MV-4-11 (cell line): ENCODE measurements at regions not wholly inside any gene's neighbourhood (a gene's known extent, or its start where the extent isn't known, plus 50 kb on each side); places are given as distances from the start of the nearest gene placed in this dataset.
"Not testable (repeated sequence)": the region's sequence is repeated elsewhere in the genome, so short reads cannot be mapped to it uniquely, and the experiment has no call there.

Experiments used
- DNase-seq: peaks from one replicate; lab custom pipeline; 2025; lab: John Stamatoyannopoulos, UW

DNA sequence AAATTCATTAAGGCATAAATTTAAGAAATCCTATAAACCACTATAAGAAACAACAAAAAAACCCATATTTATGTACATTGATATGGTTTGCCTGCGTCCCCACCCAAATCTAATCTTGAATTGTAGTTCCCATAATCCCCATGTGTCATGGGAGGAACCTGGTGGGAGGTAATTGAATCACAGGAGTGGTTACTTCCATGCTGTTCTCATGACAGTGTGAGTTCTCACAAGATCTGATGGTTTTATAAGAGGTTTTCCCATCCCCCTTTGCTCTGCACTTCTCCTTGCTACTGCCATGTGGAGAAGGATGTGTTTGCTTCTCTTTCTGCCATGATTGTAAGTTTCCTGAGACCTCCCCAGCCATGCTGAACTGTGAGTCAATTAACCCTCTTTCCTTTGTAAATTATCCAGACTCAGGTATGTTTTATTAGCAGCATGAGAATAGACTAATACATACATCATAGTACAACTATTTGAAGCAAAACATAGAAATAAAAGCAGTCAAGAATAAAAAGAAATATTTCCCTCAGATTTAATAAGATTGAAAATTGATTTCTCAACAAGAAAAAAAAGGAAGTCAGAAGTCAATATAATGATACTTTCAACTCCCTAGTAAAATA is 209.0 kb upstream of the GPC6 start:
- DNase-seq = no peak

GRCh38 chr13:93023929-93024328 is 202.7 kb upstream of the GPC6 start:
- DNase-seq = no peak

GRCh38 chr13:93025984-93026383 is 200.6 kb upstream of the GPC6 start:
- no peak for DNase-seq

- DNase-seq = no peak
These were observed 197.1 kb upstream of the GPC6 start for GRCh38 chr13:93029536-93029935.

GRCh38 chr13:93036380-93036779 is 190.2 kb upstream of the GPC6 start:
- DNase-seq = no peak

DNA sequence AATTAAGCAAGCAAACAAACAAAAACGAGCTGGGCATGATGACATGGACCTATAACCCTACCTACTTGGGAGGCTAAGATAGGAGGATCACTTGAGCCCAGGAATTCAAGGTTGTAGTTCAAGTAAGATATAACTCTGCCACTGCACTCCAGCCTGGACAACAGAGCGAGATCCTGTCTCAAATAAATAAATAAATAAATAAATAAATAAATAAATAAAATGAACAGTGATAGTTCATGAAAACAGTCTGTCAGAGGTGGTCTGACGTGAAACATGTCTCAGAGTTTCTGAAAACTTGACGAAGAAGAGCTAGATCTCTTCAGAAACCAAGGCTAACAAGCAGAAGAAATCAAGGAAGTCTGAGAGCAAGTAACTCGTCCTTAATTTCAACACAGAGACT is 188.8 kb upstream of the GPC6 start:
- DNase-seq = no peak

GRCh38 chr13:93038187-93038586 is 188.4 kb upstream of the GPC6 start:
- DNase-seq = no peak

DNA sequence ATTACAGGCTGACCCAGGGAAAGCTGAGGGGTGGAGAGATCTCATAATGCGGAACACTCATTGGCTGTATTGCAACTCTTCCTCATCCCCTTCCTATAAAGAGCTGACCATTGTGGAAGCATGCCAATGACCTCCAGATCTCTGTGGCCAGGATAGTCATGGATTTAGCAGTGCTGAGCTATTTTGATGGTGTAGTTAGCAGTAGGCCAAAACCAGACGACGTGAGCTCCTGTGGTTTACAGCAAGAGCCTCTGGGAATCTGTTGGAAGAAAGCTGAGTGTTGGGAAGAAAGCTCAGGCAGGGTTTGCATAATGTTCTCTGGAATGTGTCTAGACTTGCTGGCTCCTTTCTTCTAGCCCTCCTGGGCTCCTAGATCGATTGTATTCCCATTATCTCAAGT is 187.5 kb upstream of the GPC6 start:
- no peak for DNase-seq

GRCh38 chr13:93041566-93041965 is 185.0 kb upstream of the GPC6 start:
- not testable (repeated sequence) for DNase-seq

- DNase-seq = no peak
These were observed 180.8 kb upstream of the GPC6 start for GRCh38 chr13:93045836-93046235.

DNA sequence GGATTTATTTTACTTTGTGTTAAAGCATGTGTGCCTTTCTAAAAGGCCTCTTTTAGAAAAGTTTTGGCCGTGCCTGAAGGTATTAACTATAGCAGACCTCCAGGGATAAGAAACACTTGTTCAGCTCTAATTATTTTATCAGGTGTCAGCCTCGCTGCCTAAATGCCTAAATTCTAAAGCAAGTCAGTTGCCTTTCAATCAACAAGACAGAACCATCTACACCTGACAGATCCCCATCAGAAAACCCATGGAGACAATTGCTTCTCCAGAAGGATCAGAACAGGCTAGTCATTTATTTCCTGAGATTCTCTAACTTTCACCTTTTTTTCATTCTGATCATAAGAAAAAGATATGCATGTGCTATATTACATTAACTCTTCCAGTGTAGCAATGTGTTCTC is 171.4 kb upstream of the GPC6 start:
- DNase-seq = no peak

DNA sequence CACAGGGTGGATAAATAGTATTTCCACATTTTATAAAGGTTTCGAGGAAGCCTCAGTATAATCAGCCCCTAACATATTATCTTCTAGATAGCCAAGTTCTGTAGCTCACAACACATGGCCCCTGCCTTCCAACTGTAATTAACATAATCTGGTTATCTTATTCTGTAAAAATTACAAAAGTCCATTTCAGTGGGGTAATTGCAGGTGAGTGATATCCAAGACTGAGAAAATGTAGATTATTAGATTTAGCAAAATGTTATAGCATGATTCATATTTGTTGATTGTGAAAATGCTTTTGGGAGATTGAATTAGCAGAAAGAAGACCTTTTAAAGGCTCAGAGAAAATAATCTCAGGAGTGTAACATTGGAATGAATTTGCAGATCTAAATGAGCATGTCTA is 168.3 kb upstream of the GPC6 start:
- DNase-seq = no peak

DNA sequence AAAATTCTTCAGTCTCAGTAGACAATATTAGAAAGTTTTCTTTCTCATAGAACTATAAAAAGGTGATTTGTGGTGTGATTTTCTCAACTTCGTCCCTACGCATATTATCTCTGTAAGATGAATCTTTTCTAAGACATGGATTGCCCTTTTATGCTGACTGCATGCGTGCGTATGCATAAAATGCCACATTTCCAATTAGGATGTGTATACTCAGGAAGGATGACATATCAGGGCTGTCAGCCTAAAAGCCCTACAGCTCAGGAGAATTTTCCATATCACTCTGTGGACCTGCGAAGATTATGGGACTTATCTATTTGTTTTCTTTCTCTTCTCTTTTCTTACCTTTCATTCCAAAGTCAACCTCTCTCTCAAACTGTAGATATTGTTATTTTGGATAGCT is 166.5 kb upstream of the GPC6 start:
- DNase-seq = no peak

GRCh38 chr13:93066187-93066586 is 160.4 kb upstream of the GPC6 start:
- DNase-seq = no peak

DNA sequence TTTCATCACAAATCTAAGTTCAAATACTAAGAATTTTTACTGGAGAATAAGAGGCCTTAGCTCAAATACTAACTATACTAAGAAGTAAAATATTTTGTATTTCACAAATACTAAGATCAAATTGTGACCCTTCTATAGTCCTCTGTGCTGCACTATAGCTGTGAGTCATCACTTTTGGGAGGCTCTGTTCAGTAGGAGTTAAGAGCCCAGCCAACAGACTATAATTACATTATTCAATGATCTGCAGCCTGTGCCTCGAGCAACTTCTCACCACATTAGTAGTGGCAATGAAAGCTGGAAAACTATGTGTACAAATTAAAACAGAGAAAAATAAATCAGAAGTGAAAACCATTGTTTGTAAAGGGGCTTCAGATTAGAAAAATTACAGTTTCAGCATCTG is 147.3 kb upstream of the GPC6 start:
- no peak for DNase-seq

GRCh38 chr13:93080166-93080565 is 146.4 kb upstream of the GPC6 start:
- no peak for DNase-seq

- DNase-seq = no peak
These were observed 146.0 kb upstream of the GPC6 start for GRCh38 chr13:93080587-93080986.

DNA sequence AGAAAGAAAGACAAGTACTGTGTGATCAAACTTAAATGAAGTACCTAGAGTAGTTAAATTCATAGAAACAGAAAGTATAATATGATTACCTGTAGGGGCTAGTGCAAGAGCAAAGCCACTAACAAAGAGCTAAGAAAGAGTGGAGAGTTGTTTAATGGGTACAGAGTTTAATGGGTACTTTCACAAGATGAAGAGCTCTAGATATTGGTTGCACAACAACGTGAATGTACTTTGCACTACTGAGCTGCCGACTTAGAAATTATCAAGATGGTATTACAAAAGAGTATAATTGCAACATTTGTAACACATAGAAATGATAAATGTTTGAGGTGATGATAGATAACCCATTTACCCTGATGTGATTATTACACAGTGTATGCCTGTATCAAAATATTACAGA is 140.3 kb upstream of the GPC6 start:
- DNase-seq = no peak

- DNase-seq = no peak
These were observed 127.6 kb upstream of the GPC6 start for GRCh38 chr13:93098972-93099371.

DNA sequence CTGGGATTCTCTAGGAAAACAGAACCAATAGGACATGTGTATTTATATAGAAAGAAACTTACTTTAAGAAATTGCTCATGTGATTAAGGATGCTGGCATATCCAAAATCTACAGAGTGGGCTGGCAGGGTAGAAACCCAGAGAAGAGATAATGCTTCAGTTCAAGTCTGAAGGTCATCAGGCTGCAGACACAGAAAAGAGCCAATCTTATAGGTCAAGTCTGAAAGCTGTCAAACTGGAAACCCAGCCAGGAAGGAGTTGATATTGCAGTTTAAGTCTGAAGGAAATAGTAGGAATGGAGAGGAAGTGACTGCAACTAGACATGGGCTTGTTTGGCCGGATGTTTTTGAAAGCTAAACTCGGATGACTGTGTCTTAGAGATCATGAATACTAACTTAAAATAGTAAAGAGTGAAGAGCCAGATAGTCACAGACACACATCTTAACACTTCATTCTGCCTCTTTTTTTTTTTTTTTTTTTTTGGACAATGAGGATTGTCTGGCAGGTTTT is 125.3 kb upstream of the GPC6 start:
- no peak for DNase-seq

- no peak for DNase-seq
These were observed 122.3 kb upstream of the GPC6 start for GRCh38 chr13:93104270-93104669.

DNA sequence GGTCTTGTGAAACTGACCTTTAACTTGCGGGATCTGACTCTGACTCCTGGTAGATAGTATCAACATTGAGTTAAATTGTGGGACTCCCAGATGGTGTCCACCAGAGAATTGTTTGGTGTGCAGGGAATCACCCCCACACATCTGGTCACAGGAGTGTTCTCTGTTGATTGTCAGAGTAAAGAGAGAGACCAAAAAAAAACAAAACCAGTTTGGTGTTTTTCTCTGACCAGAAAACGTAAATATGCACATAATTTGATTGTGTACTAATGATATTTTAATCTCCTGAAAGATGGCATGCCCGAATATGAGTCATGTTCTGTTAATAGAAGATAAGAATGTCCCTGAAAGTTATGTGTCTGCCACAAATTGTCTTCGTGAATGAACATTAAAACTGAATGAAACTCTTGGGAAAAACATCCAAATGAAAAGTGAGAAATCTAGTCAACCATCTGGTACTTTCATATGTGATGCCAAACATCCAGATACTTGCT is 118.5 kb upstream of the GPC6 start:
- no peak for DNase-seq

DNA sequence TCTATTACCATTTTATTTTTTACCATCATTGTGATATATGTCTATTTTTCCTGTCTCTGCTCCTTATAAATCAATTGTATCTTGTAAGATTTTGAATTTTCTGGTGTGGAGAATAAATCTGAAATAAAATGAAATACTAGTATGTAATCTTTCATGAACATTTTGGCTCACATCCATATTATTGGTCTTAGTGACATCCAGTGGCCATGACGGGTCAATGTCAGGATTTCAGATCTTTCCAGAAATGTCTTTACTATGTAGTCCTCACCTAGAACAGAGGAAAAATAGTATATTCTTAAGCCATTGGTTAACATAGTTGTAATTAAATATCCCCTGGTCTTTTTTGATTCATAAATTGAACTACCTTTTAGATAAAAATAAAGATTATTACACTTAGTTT is 109.8 kb upstream of the GPC6 start:
- DNase-seq = no peak

DNA sequence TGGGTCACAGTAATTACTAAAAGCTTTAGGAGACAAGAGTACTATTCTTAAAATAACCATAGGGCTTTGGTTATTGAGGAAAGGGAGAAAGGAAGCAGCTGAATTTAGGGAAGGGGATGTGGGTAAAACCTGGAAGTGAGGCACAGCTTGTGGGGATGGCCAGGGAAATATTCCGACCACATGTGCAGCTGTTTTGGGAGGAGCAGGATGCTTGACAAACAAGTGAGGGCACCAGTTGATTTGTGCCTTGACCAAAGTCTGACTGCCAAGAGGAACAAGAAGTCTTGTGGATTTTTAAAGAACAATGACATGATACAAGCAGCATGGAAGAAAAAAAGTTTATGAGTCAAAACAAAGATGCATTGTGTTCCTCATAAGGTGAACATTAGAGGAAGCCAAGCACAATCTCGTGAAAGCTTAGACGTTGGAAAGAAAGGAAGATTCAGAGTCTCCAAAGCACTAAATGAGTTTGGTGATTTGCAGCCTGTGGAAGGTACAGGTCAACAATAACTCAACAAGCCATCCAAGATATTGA is 108.5 kb upstream of the GPC6 start:
- DNase-seq = no peak
